Right atrium auricular region (tissue), 2 donors: ENCODE measurements at regions not wholly inside any gene's neighbourhood (a gene's known extent, or its start where the extent isn't known, plus 50 kb on each side); places are given as distances from the start of the nearest gene placed in this dataset.

Experiments used
- DNase-seq: peaks from one replicate; pipeline ENCODE4 v3.0.0-alpha.2; 2019; ENCODE audit warnings: low spot score
- H3K27ac ChIP-seq, 2 donors: fragments of 200-600 bp; sonication (generic); 1 replicate in 1 of 2; 2 replicates in 1 of 2; pipeline ENCODE4 v1.5.1; 2016 to 2019
- H3K27me3 ChIP-seq, 2 donors: fragments of 200-600 bp; sonication (generic); one replicate each; pipeline versions ENCODE4 v1.5.1 to v1.6.0; 2017 to 2019
- H3K36me3 ChIP-seq: fragments of 200-600 bp; sonication (generic); one replicate; pipeline ENCODE4 v1.5.1; 2016
- H3K4me1 ChIP-seq, 2 donors: fragments of 200-600 bp; sonication (generic); one replicate each; pipeline versions ENCODE4 v1.5.1 to v1.6.0; 2017 to 2019
- H3K4me3 ChIP-seq, 2 donors: fragments of 200-600 bp; sonication (generic); 1 replicate in 1 of 2; 2 replicates in 1 of 2; pipeline ENCODE4 v1.5.1; 2017 to 2019; ENCODE audit warnings: mild to moderate bottlenecking in 1 of 2, moderate library complexity in 1 of 2
- H3K9me3 ChIP-seq, 2 donors: fragments of 200-600 bp; sonication (generic); one replicate each; pipeline ENCODE4 v1.5.1; 2019
- TF ChIP-seq, protein P1 (sequence below), 2 donors: fragments of 200-600 bp; sonication (generic); IDR thresholded peaks; one replicate each; pipeline ENCODE4 v1.5.1; 2019; ENCODE audit warnings: antibody characterized with exemption in 2 of 2

DNA sequence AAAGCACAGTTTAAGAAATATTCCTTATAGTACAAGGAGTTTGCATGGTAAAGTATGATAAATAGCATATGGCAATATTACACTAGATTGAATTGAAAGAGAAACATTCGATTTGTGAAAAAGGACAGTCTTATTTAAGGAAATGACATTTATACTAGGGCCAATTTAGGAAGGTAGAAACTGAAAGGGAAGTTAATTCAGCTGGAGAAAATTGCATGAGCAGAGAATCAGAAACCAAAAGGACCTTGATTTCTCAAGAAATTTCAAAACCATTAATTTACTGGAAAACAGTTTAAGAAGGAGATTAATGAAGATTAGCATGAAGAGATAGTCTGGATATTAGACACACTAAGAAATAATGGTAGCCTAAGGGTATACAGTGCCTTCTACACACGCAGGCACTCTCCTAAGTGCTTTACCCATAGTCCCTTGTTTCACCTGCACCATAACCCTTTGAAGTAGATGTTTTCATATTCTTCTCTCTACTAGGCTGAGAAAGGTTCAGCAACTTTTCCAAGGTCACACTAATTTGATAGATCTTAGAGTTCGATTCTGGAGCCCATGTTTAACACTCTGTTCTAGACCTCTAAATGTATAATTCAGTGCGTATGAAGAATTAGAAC lies 259.1 kb upstream of the SLIT2 start:
- no peaks in the 10 kb centered on the region for H3K36me3 ChIP-seq
- TF ChIP-seq, protein P1, sequence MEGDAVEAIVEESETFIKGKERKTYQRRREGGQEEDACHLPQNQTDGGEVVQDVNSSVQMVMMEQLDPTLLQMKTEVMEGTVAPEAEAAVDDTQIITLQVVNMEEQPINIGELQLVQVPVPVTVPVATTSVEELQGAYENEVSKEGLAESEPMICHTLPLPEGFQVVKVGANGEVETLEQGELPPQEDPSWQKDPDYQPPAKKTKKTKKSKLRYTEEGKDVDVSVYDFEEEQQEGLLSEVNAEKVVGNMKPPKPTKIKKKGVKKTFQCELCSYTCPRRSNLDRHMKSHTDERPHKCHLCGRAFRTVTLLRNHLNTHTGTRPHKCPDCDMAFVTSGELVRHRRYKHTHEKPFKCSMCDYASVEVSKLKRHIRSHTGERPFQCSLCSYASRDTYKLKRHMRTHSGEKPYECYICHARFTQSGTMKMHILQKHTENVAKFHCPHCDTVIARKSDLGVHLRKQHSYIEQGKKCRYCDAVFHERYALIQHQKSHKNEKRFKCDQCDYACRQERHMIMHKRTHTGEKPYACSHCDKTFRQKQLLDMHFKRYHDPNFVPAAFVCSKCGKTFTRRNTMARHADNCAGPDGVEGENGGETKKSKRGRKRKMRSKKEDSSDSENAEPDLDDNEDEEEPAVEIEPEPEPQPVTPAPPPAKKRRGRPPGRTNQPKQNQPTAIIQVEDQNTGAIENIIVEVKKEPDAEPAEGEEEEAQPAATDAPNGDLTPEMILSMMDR (IDR thresholded peaks at IDR 0.05): no peak
- no peaks in the 10 kb centered on the region for H3K27me3 ChIP-seq
- no peaks in the 10 kb centered on the region for H3K9me3 ChIP-seq
- H3K27ac ChIP-seq: no peak overlapping the region
- H3K4me3 ChIP-seq: no peak overlapping the region
- H3K4me1 ChIP-seq: no peaks in the 10 kb centered on the region
- no peak for DNase-seq

DNA sequence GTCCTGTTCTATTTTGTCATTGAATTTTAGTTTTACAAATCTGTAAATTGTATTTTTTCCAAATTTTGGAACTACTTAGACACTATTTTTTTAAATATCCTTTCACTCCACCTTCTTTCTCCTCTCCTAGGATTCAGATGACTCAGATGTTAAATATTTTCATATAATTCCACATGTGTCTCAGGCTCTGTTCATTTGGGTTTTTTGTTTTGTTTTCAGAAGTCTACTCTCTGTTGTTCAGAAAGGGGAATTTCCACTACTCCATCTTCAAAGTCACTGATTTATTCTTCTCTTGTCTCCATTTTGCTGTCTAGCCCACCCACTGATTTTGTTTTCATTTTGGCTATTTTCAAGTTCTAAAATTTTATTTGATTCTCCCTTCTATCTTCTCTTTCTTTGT lies 264.0 kb upstream of the SLIT2 start:
- TF ChIP-seq, protein P1 (IDR thresholded peaks at IDR 0.05): no peak
- H3K9me3 ChIP-seq: no peaks in the 10 kb centered on the region
- H3K4me3 ChIP-seq: no peak overlapping the region
- no peak overlapping the region for H3K27ac ChIP-seq
- H3K27me3 ChIP-seq: no peaks in the 10 kb centered on the region
- H3K36me3 ChIP-seq: no peaks in the 10 kb centered on the region
- no peak for DNase-seq
- no peaks in the 10 kb centered on the region for H3K4me1 ChIP-seq

DNA sequence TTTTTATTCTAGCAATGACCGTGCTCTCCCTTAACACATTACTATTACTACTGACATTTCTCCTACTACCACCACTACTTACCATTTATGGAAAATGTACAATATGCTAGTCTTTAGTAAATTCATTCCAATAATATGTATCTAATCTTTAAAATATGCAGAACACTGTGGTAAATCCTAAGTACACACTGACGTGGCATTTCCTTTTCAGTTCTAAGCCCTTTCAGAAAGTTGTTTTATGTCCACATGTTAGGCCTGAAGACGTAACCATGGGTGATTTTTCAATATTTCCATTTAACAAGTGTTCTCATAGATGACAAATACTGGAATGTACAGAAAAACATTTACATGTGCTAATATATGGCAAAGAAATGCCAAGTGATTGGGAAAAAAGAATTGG lies 268.6 kb upstream of the SLIT2 start:
- DNase-seq: no peak
- Histone ChIP-seq H3K4me1 (no peaks in the 10 kb centered on the region), H3K27ac (no peak overlapping the region), H3K9me3 (peaks cover 0 to 10% of the 10 kb centered on the region in 2 donors), H3K36me3 (no peaks in the 10 kb centered on the region), H3K4me3 (no peak overlapping the region), H3K27me3 (no peaks in the 10 kb centered on the region)
- TF ChIP-seq, protein P1 (IDR thresholded peaks at IDR 0.05): no peak

DNA sequence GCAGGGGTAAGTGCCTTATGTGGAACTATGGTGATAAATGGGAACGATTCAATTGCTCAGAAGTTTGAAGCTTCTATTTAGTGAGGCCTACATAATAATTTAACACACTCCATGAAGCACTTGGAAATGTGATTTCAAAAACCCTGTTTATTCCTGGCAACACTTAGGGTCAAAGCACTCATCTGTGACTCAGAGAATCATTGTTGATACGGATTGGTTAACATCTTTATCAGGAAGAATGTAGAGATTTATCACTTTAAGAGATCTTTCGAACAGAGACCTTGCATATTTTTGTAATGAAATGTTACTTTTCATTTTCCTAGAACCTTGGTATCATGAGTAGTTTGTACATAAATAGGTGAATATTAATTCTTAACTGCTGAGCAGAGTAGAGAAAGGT lies 269.1 kb upstream of the SLIT2 start:
- peaks cover 0 to 15% of the 10 kb centered on the region in 2 donors for H3K9me3 ChIP-seq
- H3K36me3 ChIP-seq: no peaks in the 10 kb centered on the region
- H3K4me1 ChIP-seq: no peaks in the 10 kb centered on the region
- TF ChIP-seq, protein P1 (IDR thresholded peaks at IDR 0.05): no peak
- no peaks in the 10 kb centered on the region for H3K27me3 ChIP-seq
- no peak overlapping the region for H3K4me3 ChIP-seq
- H3K27ac ChIP-seq: no peak overlapping the region
- DNase-seq: no peak

DNA sequence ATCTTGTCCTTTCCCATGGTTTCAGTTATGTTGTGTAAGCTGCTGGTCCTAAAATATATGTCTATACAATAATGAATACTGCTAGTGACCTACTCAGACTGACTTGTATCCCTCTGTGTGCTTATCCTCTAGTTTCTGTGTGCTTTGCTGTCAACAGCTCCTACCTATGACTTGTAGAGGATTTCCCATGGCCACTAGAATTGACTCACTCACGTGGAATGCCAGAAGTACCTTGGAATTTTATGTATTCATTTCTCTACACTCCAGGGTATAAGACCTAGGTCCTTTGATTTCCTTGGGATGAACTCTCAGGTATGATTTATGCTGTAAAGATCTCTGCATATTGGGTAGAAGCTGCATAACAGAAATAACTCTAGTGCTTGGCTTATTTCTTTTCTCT lies 279.9 kb upstream of the SLIT2 start:
- no peak overlapping the region for H3K27ac ChIP-seq
- H3K36me3 ChIP-seq: no peaks in the 10 kb centered on the region
- H3K27me3 ChIP-seq: no peaks in the 10 kb centered on the region
- TF ChIP-seq, protein P1 (IDR thresholded peaks at IDR 0.05): no peak
- no peaks in the 10 kb centered on the region for H3K9me3 ChIP-seq
- no peak overlapping the region for H3K4me3 ChIP-seq
- DNase-seq: no peak
- H3K4me1 ChIP-seq: no peaks in the 10 kb centered on the region

DNA sequence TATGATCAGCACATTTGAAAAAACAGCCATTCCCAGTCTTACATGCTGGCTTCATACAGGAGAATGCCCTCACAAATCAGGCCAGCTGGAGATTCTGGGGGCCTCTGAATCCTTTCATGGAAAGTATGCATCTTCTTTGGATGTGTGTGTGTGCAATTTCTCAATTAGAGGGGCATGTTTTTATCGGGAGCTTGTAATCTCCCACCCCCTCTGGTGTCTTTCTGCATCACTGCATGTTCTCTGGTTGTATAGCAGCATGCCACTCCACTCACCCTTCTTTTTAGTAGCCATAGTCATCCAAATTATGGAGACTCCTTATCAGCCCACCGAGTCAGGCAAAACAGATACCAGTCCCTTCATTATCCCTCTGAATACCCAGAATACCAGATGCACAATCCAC lies 282.2 kb upstream of the SLIT2 start:
- H3K27ac ChIP-seq: no peak overlapping the region
- H3K27me3 ChIP-seq: no peaks in the 10 kb centered on the region
- TF ChIP-seq, protein P1 (IDR thresholded peaks at IDR 0.05): no peak
- no peaks in the 10 kb centered on the region for H3K9me3 ChIP-seq
- no peak for DNase-seq
- H3K4me1 ChIP-seq: no peaks in the 10 kb centered on the region
- no peak overlapping the region for H3K4me3 ChIP-seq
- H3K36me3 ChIP-seq: no peaks in the 10 kb centered on the region
